Astrocyte (in vitro differentiated cells and primary cell): ENCODE measurements at regions not wholly inside any gene's neighbourhood (a gene's known extent, or its start where the extent isn't known, plus 50 kb on each side); places are given as distances from the start of the nearest gene placed in this dataset.
A peak's percentile ranks its signal among the peaks of the same experiment; 100 is the strongest.

Experiments
- DNase-seq: peaks from one replicate; pipeline ENCODE4 v3.0.0-alpha.2; 2010; ENCODE audit warnings: low read depth
- FAIRE-seq: peaks from 2 replicates; lab custom pipeline; 2011; peaks lifted over from hg19 to GRCh38; lab: Jason Lieb, UNC
- H2AFZ ChIP-seq: 2 replicates; pipeline ENCODE4 v1.6.0; 2012; ENCODE audit warnings: low read depth, low read length, inconsistent platforms
- H3K27ac ChIP-seq: 2 replicates; pipeline ENCODE4 v1.5.1; 2011; ENCODE audit warnings: low read depth, low read length, inconsistent platforms
- H3K27me3 ChIP-seq: 2 replicates; pipeline ENCODE4 v1.6.0; 2011; ENCODE audit warnings: low read length, inconsistent platforms; ENCODE audit not compliant: insufficient read depth
- H3K36me3 ChIP-seq: 2 replicates; pipeline ENCODE4 v1.5.1; 2011; ENCODE audit warnings: low read length, inconsistent platforms; ENCODE audit not compliant: insufficient read depth
- H3K4me1 ChIP-seq: 2 replicates; pipeline ENCODE4 v1.5.1; 2011; ENCODE audit warnings: low read length, inconsistent platforms; ENCODE audit not compliant: insufficient read depth
- H3K4me2 ChIP-seq: 2 replicates; pipeline ENCODE4 v1.6.0; 2012; ENCODE audit warnings: low read length, inconsistent platforms
- H3K4me3 ChIP-seq: 2 replicates; pipeline ENCODE4 v1.5.1; 2011; ENCODE audit warnings: low read depth, mild to moderate bottlenecking, low read length, inconsistent platforms; ENCODE audit not compliant: insufficient read depth
- H3K79me2 ChIP-seq: 2 replicates; pipeline ENCODE4 v1.6.0; 2012; ENCODE audit warnings: mild to moderate bottlenecking, low read length, inconsistent platforms; ENCODE audit not compliant: insufficient read depth
- H3K9ac ChIP-seq: 2 replicates; pipeline ENCODE4 v1.6.0; 2012; ENCODE audit warnings: mild to moderate bottlenecking, low read length, inconsistent platforms
- H3K9me3 ChIP-seq: 2 replicates; pipeline ENCODE4 v1.5.1; 2012; ENCODE audit warnings: low read depth, mild to moderate bottlenecking, low read length, inconsistent platforms; ENCODE audit not compliant: insufficient read depth
- H4K20me1 ChIP-seq: 2 replicates; pipeline ENCODE4 v1.6.0; 2012; ENCODE audit warnings: low read length, inconsistent platforms; ENCODE audit not compliant: insufficient read depth
- H3K27ac Mint-ChIP-seq: one replicate; pipeline ENCODE4 v1.8.0; 2021; ENCODE audit warnings: mild to moderate bottlenecking, mixed read lengths; ENCODE audit not compliant: unreplicated experiment
- H3K27me3 Mint-ChIP-seq: one replicate; pipeline ENCODE4 v1.8.0; 2021; ENCODE audit warnings: low read depth, mixed read lengths; ENCODE audit not compliant: unreplicated experiment
- H3K36me3 Mint-ChIP-seq: one replicate; pipeline ENCODE4 v1.8.0; 2021; ENCODE audit warnings: low read depth, mixed read lengths; ENCODE audit not compliant: unreplicated experiment
- H3K4me1 Mint-ChIP-seq: one replicate; pipeline ENCODE4 v1.8.0; 2021; ENCODE audit warnings: low read depth, mixed read lengths; ENCODE audit not compliant: unreplicated experiment
- H3K4me3 Mint-ChIP-seq: one replicate; pipeline ENCODE4 v1.8.0; 2021; ENCODE audit warnings: mild to moderate bottlenecking, moderate library complexity, mixed read lengths; ENCODE audit not compliant: unreplicated experiment
- H3K9me3 Mint-ChIP-seq: one replicate; pipeline ENCODE4 v1.8.0; 2021; ENCODE audit warnings: mild to moderate bottlenecking, mixed read lengths; ENCODE audit not compliant: unreplicated experiment
- EZH2 ChIP-seq: IDR thresholded peaks from 2 replicates; pipeline ENCODE4 v1.6.1; 2012; ENCODE audit warnings: mild to moderate bottlenecking, low read length, inconsistent platforms; ENCODE audit not compliant: insufficient read depth
- TF ChIP-seq, protein P1 (sequence below): IDR thresholded peaks from 2 replicates; pipeline ENCODE4 v1.5.1; 2011; ENCODE audit warnings: low read depth, mild to moderate bottlenecking, inconsistent platforms, low read length, moderate library complexity; ENCODE audit not compliant: insufficient read depth

GRCh38 chr3:181317508-181317907 is 328.0 kb upstream of the DNAJC19 start:
- Histone ChIP-seq H3K36me3 (no peaks in the 10 kb centered on the region), H3K4me2 (no peak overlapping the region), H3K9ac (no peak overlapping the region), H4K20me1 (no peaks in the 10 kb centered on the region), H3K27ac (no peak overlapping the region), H2AFZ (no peak overlapping the region), H3K27me3 (no peaks in the 10 kb centered on the region), H3K4me3 (no peak overlapping the region), H3K9me3 (no peaks in the 10 kb centered on the region), H3K79me2 (no peaks in the 10 kb centered on the region), H3K4me1 (no peaks in the 10 kb centered on the region)
- H3K4me1 Mint-ChIP-seq = no peaks in the 10 kb centered on the region
- FAIRE-seq (no peak), DNase-seq (no peak)
- no peak overlapping the region for H3K27ac Mint-ChIP-seq
- no peak for TF ChIP-seq EZH2
- TF ChIP-seq, protein P1, sequence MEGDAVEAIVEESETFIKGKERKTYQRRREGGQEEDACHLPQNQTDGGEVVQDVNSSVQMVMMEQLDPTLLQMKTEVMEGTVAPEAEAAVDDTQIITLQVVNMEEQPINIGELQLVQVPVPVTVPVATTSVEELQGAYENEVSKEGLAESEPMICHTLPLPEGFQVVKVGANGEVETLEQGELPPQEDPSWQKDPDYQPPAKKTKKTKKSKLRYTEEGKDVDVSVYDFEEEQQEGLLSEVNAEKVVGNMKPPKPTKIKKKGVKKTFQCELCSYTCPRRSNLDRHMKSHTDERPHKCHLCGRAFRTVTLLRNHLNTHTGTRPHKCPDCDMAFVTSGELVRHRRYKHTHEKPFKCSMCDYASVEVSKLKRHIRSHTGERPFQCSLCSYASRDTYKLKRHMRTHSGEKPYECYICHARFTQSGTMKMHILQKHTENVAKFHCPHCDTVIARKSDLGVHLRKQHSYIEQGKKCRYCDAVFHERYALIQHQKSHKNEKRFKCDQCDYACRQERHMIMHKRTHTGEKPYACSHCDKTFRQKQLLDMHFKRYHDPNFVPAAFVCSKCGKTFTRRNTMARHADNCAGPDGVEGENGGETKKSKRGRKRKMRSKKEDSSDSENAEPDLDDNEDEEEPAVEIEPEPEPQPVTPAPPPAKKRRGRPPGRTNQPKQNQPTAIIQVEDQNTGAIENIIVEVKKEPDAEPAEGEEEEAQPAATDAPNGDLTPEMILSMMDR = no peak
- no peaks in the 10 kb centered on the region for H3K27me3 Mint-ChIP-seq
- H3K36me3 Mint-ChIP-seq = no peaks in the 10 kb centered on the region
- peaks cover 6% of the 10 kb centered on the region for H3K9me3 Mint-ChIP-seq
- no peak overlapping the region for H3K4me3 Mint-ChIP-seq

- no peaks in the 10 kb centered on the region for H3K27me3 ChIP-seq
- Mint-ChIP-seq H3K36me3 (no peaks in the 10 kb centered on the region), H3K27ac (no peak overlapping the region), H3K27me3 (no peaks in the 10 kb centered on the region), H3K4me3 (no peak overlapping the region), H3K9me3 (no peaks in the 10 kb centered on the region), H3K4me1 (no peaks in the 10 kb centered on the region)
- no peak for TF ChIP-seq EZH2
- TF ChIP-seq, protein P1 = no peak
- no peak overlapping the region for H3K9ac ChIP-seq
- DNase-seq (peak; percentile 23), FAIRE-seq (no peak)
- H3K27ac ChIP-seq = no peak overlapping the region
- H3K79me2 ChIP-seq = no peaks in the 10 kb centered on the region
- no peak overlapping the region for H3K4me3 ChIP-seq
- H2AFZ ChIP-seq = no peak overlapping the region
- H4K20me1 ChIP-seq = no peaks in the 10 kb centered on the region
- no peaks in the 10 kb centered on the region for H3K36me3 ChIP-seq
- no peaks in the 10 kb centered on the region for H3K9me3 ChIP-seq
- no peak overlapping the region for H3K4me2 ChIP-seq
- H3K4me1 ChIP-seq = no peaks in the 10 kb centered on the region
These were observed 326.9 kb upstream of the DNAJC19 start for GRCh38 chr3:181316482-181316881.

DNA sequence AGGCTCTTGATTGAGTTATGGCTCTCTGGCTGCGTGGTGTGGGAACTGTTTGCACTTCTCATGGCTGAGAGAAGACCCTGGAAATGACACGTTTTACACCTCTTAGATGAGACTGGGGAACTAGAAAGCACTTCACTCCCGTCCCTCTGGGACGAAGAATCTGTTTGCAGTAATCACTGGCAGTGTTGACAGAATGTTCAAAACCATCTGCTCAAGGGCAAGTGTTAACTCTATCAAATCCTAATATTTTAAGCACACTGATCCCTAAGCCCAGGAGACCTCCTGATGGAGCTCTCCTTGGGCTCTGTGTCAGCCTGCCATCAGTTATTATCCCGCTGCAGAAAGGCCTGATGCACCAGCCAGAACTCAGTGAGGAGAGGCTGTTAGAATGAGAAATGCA is 323.8 kb upstream of the DNAJC19 start:
- H3K9me3 ChIP-seq = no peaks in the 10 kb centered on the region
- TF ChIP-seq EZH2 = no peak
- TF ChIP-seq, protein P1 = no peak
- no peaks in the 10 kb centered on the region for H3K36me3 Mint-ChIP-seq
- no peak overlapping the region for H3K27ac ChIP-seq
- no peaks in the 10 kb centered on the region for H3K79me2 ChIP-seq
- no peak overlapping the region for H2AFZ ChIP-seq
- H3K27ac Mint-ChIP-seq = no peak overlapping the region
- DNase-seq (no peak), FAIRE-seq (no peak)
- H4K20me1 ChIP-seq = no peaks in the 10 kb centered on the region
- H3K4me3 Mint-ChIP-seq = no peak overlapping the region
- no peaks in the 10 kb centered on the region for H3K27me3 ChIP-seq
- no peaks in the 10 kb centered on the region for H3K4me1 Mint-ChIP-seq
- H3K4me3 ChIP-seq = no peak overlapping the region
- H3K9me3 Mint-ChIP-seq = peaks cover 1% of the 10 kb centered on the region
- no peaks in the 10 kb centered on the region for H3K36me3 ChIP-seq
- H3K4me1 ChIP-seq = no peaks in the 10 kb centered on the region
- H3K27me3 Mint-ChIP-seq = no peaks in the 10 kb centered on the region
- no peak overlapping the region for H3K4me2 ChIP-seq
- H3K9ac ChIP-seq = no peak overlapping the region
